ENCODE measurements at regions not wholly inside any gene's neighbourhood (a gene's known extent, or its start where the extent isn't known, plus 50 kb on each side); places are given as distances from the start of the nearest gene placed in this dataset.

DNA sequence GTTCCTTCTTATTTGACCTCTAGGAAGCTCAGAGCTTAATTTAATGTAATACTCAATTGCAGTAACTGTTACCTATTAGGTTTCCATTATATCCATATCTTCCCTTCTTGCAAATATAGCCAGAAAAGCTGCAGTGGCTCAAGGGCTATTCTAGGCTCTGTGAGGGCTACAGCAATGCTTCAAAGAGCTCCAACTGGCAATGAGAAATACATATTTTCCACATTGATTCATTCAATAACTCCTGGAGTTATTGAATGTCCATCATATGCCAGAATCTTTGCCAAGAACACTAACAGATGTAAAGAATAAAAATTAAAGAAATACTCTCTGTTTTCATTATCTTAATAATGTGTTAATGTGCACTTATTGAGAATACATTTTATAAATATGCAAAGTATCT, 396.9 kb upstream of the PAPPA start:
- no peak overlapping the region for H3K18ac ChIP-seq (ENCODE audit: insufficient read length, low read depth, low read length)
- no peak overlapping the region for H2BK15ac ChIP-seq (ENCODE audit: low read depth, low read length)
- no peak overlapping the region for H2AFZ ChIP-seq (ENCODE audit: low read length)
- H3K4ac ChIP-seq (ENCODE audit: low read depth, low read length) = no peak overlapping the region
- H3K27me3 ChIP-seq (ENCODE audit: insufficient read depth, low read length) = no peaks in the 10 kb centered on the region
- no peak overlapping the region for H3K4me2 ChIP-seq (ENCODE audit: insufficient read depth, insufficient read length, low read length)
- H3K27me3 Mint-ChIP-seq (ENCODE audit: low read depth) = no peaks in the 10 kb centered on the region
- no peaks in the 10 kb centered on the region for H3K23me2 ChIP-seq (ENCODE audit: insufficient read length, low read depth, low read length, poor library complexity, severe bottlenecking)
- H2BK5ac ChIP-seq (ENCODE audit: insufficient read length, low read length) = no peak overlapping the region
- H4K5ac ChIP-seq (ENCODE audit: insufficient read length, low read depth, low read length) = no peak overlapping the region
- no peak overlapping the region for H3K9ac ChIP-seq (ENCODE audit: extremely low read depth, insufficient read length, low read length)
- H2BK120ac ChIP-seq (ENCODE audit: low read depth, low read length, poor library complexity, severe bottlenecking) = no peak overlapping the region
- H3K79me1 ChIP-seq (ENCODE audit: insufficient read depth, low read depth, low read length, poor library complexity, severe bottlenecking) = no peaks in the 10 kb centered on the region
- peaks cover 2% of the 10 kb centered on the region for H3K4me1 ChIP-seq (ENCODE audit: insufficient read depth, low read length)
- no peak overlapping the region for H2BK12ac ChIP-seq (ENCODE audit: insufficient read length, low read depth, low read length)
- TF ChIP-seq, protein P1, sequence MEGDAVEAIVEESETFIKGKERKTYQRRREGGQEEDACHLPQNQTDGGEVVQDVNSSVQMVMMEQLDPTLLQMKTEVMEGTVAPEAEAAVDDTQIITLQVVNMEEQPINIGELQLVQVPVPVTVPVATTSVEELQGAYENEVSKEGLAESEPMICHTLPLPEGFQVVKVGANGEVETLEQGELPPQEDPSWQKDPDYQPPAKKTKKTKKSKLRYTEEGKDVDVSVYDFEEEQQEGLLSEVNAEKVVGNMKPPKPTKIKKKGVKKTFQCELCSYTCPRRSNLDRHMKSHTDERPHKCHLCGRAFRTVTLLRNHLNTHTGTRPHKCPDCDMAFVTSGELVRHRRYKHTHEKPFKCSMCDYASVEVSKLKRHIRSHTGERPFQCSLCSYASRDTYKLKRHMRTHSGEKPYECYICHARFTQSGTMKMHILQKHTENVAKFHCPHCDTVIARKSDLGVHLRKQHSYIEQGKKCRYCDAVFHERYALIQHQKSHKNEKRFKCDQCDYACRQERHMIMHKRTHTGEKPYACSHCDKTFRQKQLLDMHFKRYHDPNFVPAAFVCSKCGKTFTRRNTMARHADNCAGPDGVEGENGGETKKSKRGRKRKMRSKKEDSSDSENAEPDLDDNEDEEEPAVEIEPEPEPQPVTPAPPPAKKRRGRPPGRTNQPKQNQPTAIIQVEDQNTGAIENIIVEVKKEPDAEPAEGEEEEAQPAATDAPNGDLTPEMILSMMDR (conservative IDR thresholded peaks at IDR 0.05) = no peak
- H3K9me3 ChIP-seq (ENCODE audit: control insufficient read depth, low read depth, low read length) = no peaks in the 10 kb centered on the region
- H3K23ac ChIP-seq (ENCODE audit: insufficient read length, low read depth, low read length) = no peak overlapping the region
- H3K79me2 ChIP-seq (ENCODE audit: insufficient read depth, low read length) = no peaks in the 10 kb centered on the region
- DNase-seq = no peak
- no peak overlapping the region for H3K14ac ChIP-seq (ENCODE audit: insufficient read depth, low read length)
- no peak overlapping the region for H3K56ac ChIP-seq (ENCODE audit: insufficient read length, low read depth, low read length)
- no peaks in the 10 kb centered on the region for H3K36me3 Mint-ChIP-seq (ENCODE audit: insufficient read depth in 1 of 3, low read depth in 3 of 3)
- no peak overlapping the region for H2BK20ac ChIP-seq (ENCODE audit: low read depth, low read length, poor library complexity, severe bottlenecking)
- peaks cover 3 to 9% of the 10 kb centered on the region in 2 experiments for H3K4me1 Mint-ChIP-seq
- H4K20me1 ChIP-seq (ENCODE audit: control insufficient read depth, insufficient read depth, insufficient read length) = no peaks in the 10 kb centered on the region
- no peak overlapping the region for H4K91ac ChIP-seq (ENCODE audit: insufficient read length, low read depth, low read length)
- H3K27ac ChIP-seq (ENCODE audit: insufficient read length, low read depth, low read length) = no peak overlapping the region
- no peak overlapping the region for H3K27ac Mint-ChIP-seq
- no peak overlapping the region for H3K4me3 Mint-ChIP-seq
- no peak overlapping the region for H2AK5ac ChIP-seq (ENCODE audit: insufficient read length, low read length)
- H3T11ph ChIP-seq (ENCODE audit: low read length) = no peak overlapping the region
- H4K8ac ChIP-seq (replicated peaks; ENCODE audit: insufficient read length, low read depth, low read length) = no peak overlapping the region
- H3K9me3 Mint-ChIP-seq = no peaks in the 10 kb centered on the region
